RWPE2 (cell line): ENCODE measurements at regions not wholly inside any gene's neighbourhood (a gene's known extent, or its start where the extent isn't known, plus 50 kb on each side); places are given as distances from the start of the nearest gene placed in this dataset.

Experiments
- ATAC-seq: fragments of 200-7000 bp; cut with Tn5 transposase; 3 replicates; pipeline ENCODE4 v1.9.1; 2021; ENCODE audit warnings: low read depth
- DNase-seq: peaks from one replicate; pipeline ENCODE4 v3.0.0-alpha.2; 2020; ENCODE audit warnings: low spot score
- H3K27ac ChIP-seq: fragments of 450-650 bp; 2 replicates; pipeline ENCODE4 v1.5.1; 2017; ENCODE audit warnings: mild to moderate bottlenecking; ENCODE audit not compliant: poor library complexity, severe bottlenecking
- H3K27me3 ChIP-seq: fragments of 250-450 bp; sonication (Bioruptor Pico); 2 replicates; pipeline ENCODE4 v1.5.1; 2021; ENCODE audit warnings: mild to moderate bottlenecking, moderate library complexity; ENCODE audit not compliant: insufficient read depth, poor library complexity, severe bottlenecking
- H3K36me3 ChIP-seq: fragments of 250-450 bp; sonication (Bioruptor Pico); 2 replicates; pipeline ENCODE4 v1.5.1; 2020; ENCODE audit warnings: low read depth, mild to moderate bottlenecking, moderate library complexity
- H3K4me1 ChIP-seq: fragments of 250-450 bp; sonication (Bioruptor Pico); 2 replicates; pipeline ENCODE4 v1.5.1; 2021; ENCODE audit warnings: mild to moderate bottlenecking, moderate library complexity; ENCODE audit not compliant: insufficient read depth, poor library complexity, severe bottlenecking
- H3K4me3 ChIP-seq: fragments of 250-450 bp; sonication (Bioruptor Pico); 2 replicates; pipeline ENCODE4 v1.5.1; 2021; ENCODE audit warnings: mild to moderate bottlenecking, moderate library complexity; ENCODE audit not compliant: severe bottlenecking
- H3K9me3 ChIP-seq: fragments of 250-450 bp; sonication (Bioruptor Pico); 2 replicates; pipeline ENCODE4 v1.5.1; 2021; ENCODE audit warnings: mild to moderate bottlenecking, moderate library complexity; ENCODE audit not compliant: severe bottlenecking
- CTCF ChIP-seq: fragments of 450-650 bp; IDR thresholded peaks from one replicate; pipeline ENCODE4 v1.5.1; 2017; ENCODE audit warnings: mild to moderate bottlenecking, moderate library complexity; ENCODE audit not compliant: poor library complexity, severe bottlenecking

GRCh38 chrX:78527818-78528217 lies 131.3 kb downstream of the RTL3 start:
- Histone ChIP-seq H3K27ac (no peak overlapping the region), H3K36me3 (no peaks in the 10 kb centered on the region), H3K4me3 (no peak overlapping the region), H3K9me3 (no peaks in the 10 kb centered on the region), H3K27me3 (no peaks in the 10 kb centered on the region), H3K4me1 (no peaks in the 10 kb centered on the region)
- DNase-seq, result no peak
- no peak for ATAC-seq
- TF ChIP-seq CTCF, result no peak

DNA sequence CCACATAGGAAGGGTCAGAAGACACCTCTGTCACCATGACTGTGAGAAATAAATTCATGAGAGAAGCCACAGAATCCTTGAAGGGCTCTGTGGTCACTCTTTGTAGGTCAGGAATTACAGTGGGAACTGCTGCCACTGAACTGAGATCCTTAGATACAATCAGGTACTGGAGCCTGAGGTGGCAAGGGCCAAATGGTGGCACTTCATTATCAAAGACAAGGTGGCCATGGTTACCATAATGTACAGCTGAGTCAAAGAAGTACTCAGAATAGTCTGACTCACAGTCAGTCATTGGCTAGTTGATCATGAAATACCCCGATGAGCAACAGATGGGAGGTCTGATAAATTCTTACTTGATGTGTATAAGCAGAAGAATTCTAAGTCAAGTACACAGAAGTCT lies 131.9 kb downstream of the RTL3 start:
- ATAC-seq (no peak), DNase-seq (no peak)
- no peaks in the 10 kb centered on the region for H3K4me1 ChIP-seq
- no peak for TF ChIP-seq CTCF
- no peak overlapping the region for H3K27ac ChIP-seq
- no peaks in the 10 kb centered on the region for H3K36me3 ChIP-seq
- H3K27me3 ChIP-seq, result no peaks in the 10 kb centered on the region
- no peak overlapping the region for H3K4me3 ChIP-seq
- H3K9me3 ChIP-seq, result no peaks in the 10 kb centered on the region

DNA sequence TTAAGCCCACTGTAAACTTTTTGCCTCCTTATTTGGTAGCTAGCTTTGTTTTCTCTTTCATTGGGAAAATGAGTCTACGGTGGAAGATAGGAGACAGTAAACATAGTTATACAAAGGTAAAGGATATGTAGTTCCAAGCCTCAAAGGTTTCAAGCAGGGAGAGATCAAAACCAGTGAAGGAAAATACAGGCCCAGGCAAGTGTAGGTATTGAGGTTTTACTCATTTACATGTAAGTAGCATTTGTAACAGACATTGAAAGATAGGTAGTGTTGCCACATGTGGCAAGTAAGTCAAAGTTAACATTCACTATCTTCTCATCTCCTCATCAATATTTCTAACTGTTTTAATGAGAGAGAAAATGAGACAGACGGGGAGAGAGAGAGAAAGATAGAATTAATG lies 136.5 kb downstream of the RTL3 start:
- Histone ChIP-seq H3K27me3 (no peaks in the 10 kb centered on the region), H3K36me3 (no peaks in the 10 kb centered on the region), H3K4me1 (no peaks in the 10 kb centered on the region), H3K27ac (no peak overlapping the region), H3K4me3 (no peak overlapping the region), H3K9me3 (no peaks in the 10 kb centered on the region)
- no peak for TF ChIP-seq CTCF
- DNase-seq (no peak), ATAC-seq (no peak)

- no peak for TF ChIP-seq CTCF
- Histone ChIP-seq H3K36me3 (no peaks in the 10 kb centered on the region), H3K27ac (no peak overlapping the region), H3K27me3 (no peaks in the 10 kb centered on the region), H3K4me3 (no peak overlapping the region), H3K4me1 (no peaks in the 10 kb centered on the region), H3K9me3 (no peaks in the 10 kb centered on the region)
- DNase-seq, result no peak
- ATAC-seq, result no peak
Observed at GRCh38 chrX:78517124-78517523, 142.0 kb downstream of the RTL3 start.

DNA sequence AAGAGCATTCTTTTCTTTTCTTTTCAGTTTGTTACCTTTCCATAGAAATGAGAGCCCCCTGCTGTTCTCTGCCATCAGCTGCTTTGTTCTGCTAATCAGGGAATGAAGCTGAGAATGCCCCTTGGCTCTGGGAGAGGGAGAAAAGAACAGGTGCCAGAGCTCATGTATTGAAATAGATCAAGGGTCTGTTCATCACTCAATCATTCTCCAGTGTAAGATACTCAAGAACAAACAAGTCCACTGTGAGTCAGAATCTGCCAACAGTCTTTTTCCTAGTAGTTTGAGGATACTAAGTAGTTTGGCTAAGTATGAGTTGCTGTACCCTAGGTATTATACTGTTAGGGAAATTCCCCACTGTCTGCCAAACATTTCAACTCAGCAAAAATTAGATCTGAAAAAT lies 144.3 kb downstream of the RTL3 start:
- no peak for TF ChIP-seq CTCF
- ATAC-seq (no peak), DNase-seq (no peak)
- Histone ChIP-seq H3K4me1 (no peaks in the 10 kb centered on the region), H3K9me3 (no peaks in the 10 kb centered on the region), H3K27me3 (no peaks in the 10 kb centered on the region), H3K36me3 (no peaks in the 10 kb centered on the region), H3K4me3 (no peak overlapping the region), H3K27ac (no peak overlapping the region)
